B cell (primary cell): ENCODE measurements at regions not wholly inside any gene's neighbourhood (a gene's known extent, or its start where the extent isn't known, plus 50 kb on each side); places are given as distances from the start of the nearest gene placed in this dataset.

Experiments used
- ATAC-seq: fragments of 200-7000 bp; cut with Tn5 transposase; one replicate; pipeline ENCODE4 v1.10.0; 2021; ENCODE audit warnings: low read depth, mild to moderate bottlenecking, moderate number of reproducible peaks, moderate library complexity
- CTCF ChIA-PET: fragments of 350-600 bp; sonication (Branson Sonifier 250); formaldehyde crosslinking; loops from one replicate; lab custom pipeline; 2021; ENCODE audit warnings: antibody characterized with exemption, inconsistent platforms; lab: Charles Lee
- POLR2A ChIA-PET: fragments of 350-600 bp; sonication (Branson Sonifier 250); formaldehyde crosslinking; loops from one replicate; lab custom pipeline; 2021; ENCODE audit warnings: antibody characterized with exemption; lab: Charles Lee
- DNase-seq: peaks from one replicate; pipeline ENCODE4 v3.0.0; 2013
- H2AFZ ChIP-seq: 2 replicates; pipeline ENCODE4 v1.6.1; 2012; ENCODE audit warnings: mild to moderate bottlenecking, low read depth, low read length; ENCODE audit not compliant: insufficient read depth, poor library complexity, severe bottlenecking
- H3K27ac ChIP-seq, 2 donors: 1 replicate in 1 of 2; 2 replicates in 1 of 2; pipeline ENCODE4 v1.5.1; 2012 to 2013; ENCODE audit warnings: low read length in 2 of 2, mild to moderate bottlenecking in 2 of 2, moderate library complexity in 1 of 2
- H3K27me3 ChIP-seq, 4 experiments: fragments of 200-600 bp in 1 of 4; sonication (generic) in 1 of 4; replicated peaks in 1 of 4; 1 replicate in 2 of 4; 2 replicates in 2 of 4; pipeline versions ENCODE4 v1.6.1 to v1.7.0; 2013 to 2016; ENCODE audit warnings: low read length in 3 of 4, mild to moderate bottlenecking in 2 of 4, mixed read lengths in 1 of 4, moderate library complexity in 1 of 4; ENCODE audit not compliant: insufficient read depth in 4 of 4, control insufficient read depth in 3 of 4; ENCODE audit errors: control extremely low read depth in 1 of 4
- H3K36me3 ChIP-seq, 2 experiments: replicated peaks in 1 of 2; 1 replicate in 1 of 2; 2 replicates in 1 of 2; pipeline versions ENCODE4 v1.6.1 to v1.7.1; 2013; ENCODE audit warnings: low read length in 1 of 2; ENCODE audit not compliant: insufficient read depth in 2 of 2, control insufficient read depth in 1 of 2; ENCODE audit errors: control extremely low read depth in 1 of 2, extremely low read depth in 1 of 2
- H3K4me1 ChIP-seq, 2 donors: fragments of 200-600 bp in 1 of 2; sonication (generic) in 1 of 2; 1 replicate in 1 of 2; 2 replicates in 1 of 2; pipeline versions ENCODE4 v1.5.1 to v1.6.1; 2013 to 2017; ENCODE audit warnings: low read length in 2 of 2; ENCODE audit not compliant: control insufficient read depth in 2 of 2, insufficient read depth in 2 of 2
- H3K4me2 ChIP-seq: replicated peaks from 2 replicates; pipeline ENCODE3; 2012; ENCODE audit warnings: mild to moderate bottlenecking, low read depth, low read length; ENCODE audit not compliant: poor library complexity, severe bottlenecking
- H3K4me3 ChIP-seq, 5 experiments: fragments of 200-600 bp in 1 of 5; sonication (generic) in 1 of 5; 1 replicate in 3 of 5; 2 replicates in 2 of 5; pipeline versions ENCODE4 v1.5.1 to v1.7.0; 2011 to 2016; ENCODE audit warnings: low read length in 4 of 5, mild to moderate bottlenecking in 4 of 5, low read depth in 2 of 5, control low read depth in 1 of 5, moderate library complexity in 1 of 5; ENCODE audit not compliant: insufficient read depth in 1 of 5; ENCODE audit errors: control extremely low read depth in 1 of 5, extremely low read depth in 1 of 5
- H3K79me2 ChIP-seq: fragments of 200-600 bp; sonication (generic); one replicate; pipeline ENCODE4 v1.6.0; 2016; ENCODE audit warnings: low read length; ENCODE audit not compliant: control insufficient read depth, insufficient read depth
- H3K9ac ChIP-seq: fragments of 200-600 bp; sonication (generic); 2 replicates; pipeline ENCODE4 v1.6.1; 2017; ENCODE audit warnings: mild to moderate bottlenecking, low read length, moderate library complexity
- H3K9me3 ChIP-seq, 3 donors: one replicate each; pipeline versions ENCODE4 v1.6.1 to v1.7.1; 2013; ENCODE audit warnings: low read length in 2 of 3; ENCODE audit not compliant: control insufficient read depth in 2 of 3, insufficient read depth in 1 of 3; ENCODE audit errors: control extremely low read depth in 1 of 3
- H4K20me1 ChIP-seq: 2 replicates; pipeline ENCODE4 v1.6.0; 2012; ENCODE audit warnings: mild to moderate bottlenecking, low read length; ENCODE audit not compliant: insufficient read depth, control insufficient read depth, poor library complexity, severe bottlenecking
- H3K27ac Mint-ChIP-seq: one replicate; pipeline ENCODE4 v1.8.0; 2021; ENCODE audit warnings: mixed read lengths
- H3K27me3 Mint-ChIP-seq: one replicate; pipeline ENCODE4 v1.8.0; 2021; ENCODE audit warnings: mixed read lengths
- H3K4me1 Mint-ChIP-seq: one replicate; pipeline ENCODE4 v1.8.0; 2021; ENCODE audit warnings: mixed read lengths
- H3K4me3 Mint-ChIP-seq: one replicate; pipeline ENCODE4 v1.8.0; 2021; ENCODE audit warnings: mixed read lengths
- H3K9me3 Mint-ChIP-seq: one replicate; pipeline ENCODE4 v1.8.0; 2022; ENCODE audit warnings: mixed read lengths; ENCODE audit not compliant: insufficient read depth
- EZH2 ChIP-seq: IDR thresholded peaks from 2 replicates; pipeline ENCODE4 v1.6.1; 2012; ENCODE audit warnings: borderline replicate concordance, low read depth, mild to moderate bottlenecking, moderate library complexity, low read length; ENCODE audit not compliant: insufficient read depth, poor library complexity, severe bottlenecking
- whole genome bisulfite sequencing: methylation state at CpG from one replicate; pipeline ENCODE4 v1.1.5; 2013; ENCODE audit warnings: missing lambda C conversion rate; ENCODE audit not compliant: insufficient coverage; 5-methylcytosine and 5-hydroxymethylcytosine counted together
- intact Hi-C: fragments of 100-400 bp; cut with micrococcal nuclease; formaldehyde crosslinking; loops from one replicate; pipeline ENCODE4 v1.10.0; 2022
- TF ChIP-seq, protein P1 (sequence below): fragments of 200-600 bp; IDR thresholded peaks from one replicate; pipeline ENCODE4 v1.8.0; 2022; ENCODE audit warnings: antibody characterized with exemption, mild to moderate bottlenecking

DNA sequence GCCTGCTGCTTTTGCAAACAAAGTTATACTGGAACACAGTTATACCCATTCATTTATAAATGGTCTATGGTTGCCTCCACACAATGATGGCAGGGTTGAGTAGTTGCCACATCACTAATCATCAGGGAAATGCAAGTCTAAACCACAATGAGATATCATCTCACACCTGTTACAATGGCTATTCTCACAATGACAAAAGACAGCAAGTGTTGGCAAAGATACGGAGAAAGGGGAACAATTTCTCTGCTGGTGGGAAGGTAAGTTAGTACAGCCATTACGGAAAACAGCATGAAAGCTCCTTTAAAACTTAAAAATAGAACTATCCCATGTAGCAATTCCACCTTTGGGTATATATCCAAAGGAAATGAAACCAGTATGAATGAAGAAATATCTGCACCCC is 261.4 kb downstream of the TJP1 start:
- Histone ChIP-seq H3K4me3 (no peak overlapping the region), H3K36me3 (no peaks in the 10 kb centered on the region), H3K79me2 (no peaks in the 10 kb centered on the region), H3K27me3 (peaks cover 0 to 2% (median 0%) of the 10 kb centered on the region in 4 experiments), H3K4me1 (no peaks in the 10 kb centered on the region), H4K20me1 (no peaks in the 10 kb centered on the region), H3K27ac (no peak overlapping the region), H3K9me3 (peaks cover 0 to 4% (median 0%) of the 10 kb centered on the region in 3 donors), H3K9ac (no peak overlapping the region), H3K4me2 (no peak overlapping the region), H2AFZ (no peak overlapping the region)
- ATAC-seq (no peak), DNase-seq (no peak)
- CTCF ChIA-PET = no interaction called here
- no CpG with 5 or more reads among the region's 2 CpGs for WGBS
- intact Hi-C loops = no loop called here
- POLR2A ChIA-PET = no interaction called here
- TF ChIP-seq, protein P1, sequence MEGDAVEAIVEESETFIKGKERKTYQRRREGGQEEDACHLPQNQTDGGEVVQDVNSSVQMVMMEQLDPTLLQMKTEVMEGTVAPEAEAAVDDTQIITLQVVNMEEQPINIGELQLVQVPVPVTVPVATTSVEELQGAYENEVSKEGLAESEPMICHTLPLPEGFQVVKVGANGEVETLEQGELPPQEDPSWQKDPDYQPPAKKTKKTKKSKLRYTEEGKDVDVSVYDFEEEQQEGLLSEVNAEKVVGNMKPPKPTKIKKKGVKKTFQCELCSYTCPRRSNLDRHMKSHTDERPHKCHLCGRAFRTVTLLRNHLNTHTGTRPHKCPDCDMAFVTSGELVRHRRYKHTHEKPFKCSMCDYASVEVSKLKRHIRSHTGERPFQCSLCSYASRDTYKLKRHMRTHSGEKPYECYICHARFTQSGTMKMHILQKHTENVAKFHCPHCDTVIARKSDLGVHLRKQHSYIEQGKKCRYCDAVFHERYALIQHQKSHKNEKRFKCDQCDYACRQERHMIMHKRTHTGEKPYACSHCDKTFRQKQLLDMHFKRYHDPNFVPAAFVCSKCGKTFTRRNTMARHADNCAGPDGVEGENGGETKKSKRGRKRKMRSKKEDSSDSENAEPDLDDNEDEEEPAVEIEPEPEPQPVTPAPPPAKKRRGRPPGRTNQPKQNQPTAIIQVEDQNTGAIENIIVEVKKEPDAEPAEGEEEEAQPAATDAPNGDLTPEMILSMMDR = no peak
- no peak for TF ChIP-seq EZH2
- H3K4me3 Mint-ChIP-seq = no peak overlapping the region
- no peak overlapping the region for H3K27ac Mint-ChIP-seq
- H3K27me3 Mint-ChIP-seq = peaks cover 19% of the 10 kb centered on the region
- H3K9me3 Mint-ChIP-seq = no peaks in the 10 kb centered on the region
- no peaks in the 10 kb centered on the region for H3K4me1 Mint-ChIP-seq

DNA sequence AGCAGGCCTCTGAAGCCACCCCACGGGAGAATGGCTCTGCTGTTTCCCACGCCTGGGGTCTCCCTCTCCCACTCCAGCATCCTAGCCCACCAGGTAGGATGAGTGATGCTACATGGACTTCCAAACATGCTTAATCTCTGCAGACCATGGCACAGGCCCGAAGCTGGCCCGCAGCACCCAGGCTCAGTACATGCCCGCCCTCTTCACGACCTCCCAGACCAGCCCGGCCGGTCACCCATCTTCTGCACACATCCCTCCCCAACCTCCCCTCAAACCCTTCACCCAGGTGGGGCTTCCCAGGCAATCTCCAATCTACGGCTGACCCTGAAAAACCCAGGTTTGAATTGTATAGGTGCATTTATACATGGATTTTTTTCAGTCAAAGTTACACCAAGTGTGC is 264.0 kb downstream of the TJP1 start:
- no peaks in the 10 kb centered on the region for H3K4me1 Mint-ChIP-seq
- H3K4me1 ChIP-seq = no peaks in the 10 kb centered on the region
- WGBS = 91% methylated on average over 5 of the region's 9 CpGs

More for the DNA sequence above, 264.0 kb downstream of the TJP1 start:
- Mint-ChIP-seq H3K27me3 (peaks cover 13% of the 10 kb centered on the region), H3K4me3 (no peak overlapping the region), H3K9me3 (no peaks in the 10 kb centered on the region), H3K27ac (no peak overlapping the region)
- no peak overlapping the region for H3K4me2 ChIP-seq
- no peaks in the 10 kb centered on the region for H3K36me3 ChIP-seq
- peaks cover 0 to 7% (median 0%) of the 10 kb centered on the region in 3 donors for H3K9me3 ChIP-seq
- ChIA-PET POLR2A (no interaction called here), CTCF (no interaction called here)
- H4K20me1 ChIP-seq = no peaks in the 10 kb centered on the region
- H2AFZ ChIP-seq = no peak overlapping the region
- intact Hi-C loops = no loop called here
- H3K27me3 ChIP-seq = peaks cover 0 to 2% (median 0%) of the 10 kb centered on the region in 4 experiments
- ATAC-seq (no peak), DNase-seq (no peak)
- no peak overlapping the region for H3K27ac ChIP-seq
- H3K79me2 ChIP-seq = no peaks in the 10 kb centered on the region
- TF ChIP-seq EZH2 = no peak
- TF ChIP-seq, protein P1 = no peak
- H3K9ac ChIP-seq = no peak overlapping the region
- no peak overlapping the region for H3K4me3 ChIP-seq
